ENCODE measurements at regions not wholly inside any gene's neighbourhood (a gene's known extent, or its start where the extent isn't known, plus 50 kb on each side); places are given as distances from the start of the nearest gene placed in this dataset.

DNA sequence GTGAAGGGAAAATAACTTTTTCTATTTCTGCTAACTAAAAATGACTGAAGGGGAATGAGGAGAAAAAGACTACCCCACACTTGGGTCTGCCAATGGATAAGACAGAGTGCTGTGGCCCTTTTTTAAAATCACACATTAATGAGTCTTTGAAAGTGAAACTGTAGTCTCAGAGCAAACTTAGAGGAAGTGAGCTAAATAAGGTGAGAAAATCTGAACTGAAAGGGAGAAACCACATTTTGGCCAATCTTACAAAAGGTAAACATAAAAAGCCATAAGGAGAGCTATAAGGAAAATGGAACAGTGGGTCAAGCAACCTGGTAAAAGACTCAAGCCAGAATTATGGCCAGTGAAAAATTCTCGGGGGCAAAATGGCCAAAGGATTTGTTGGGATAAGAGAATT is 755.1 kb upstream of the IGFBP7 start (continued):
- TF ChIP-seq RAD21 (conservative IDR thresholded peaks at IDR 0.05): no peak
- TF ChIP-seq MXI1 (conservative IDR thresholded peaks at IDR 0.05; ENCODE audit: poor library complexity, severe bottlenecking): no peak

DNA sequence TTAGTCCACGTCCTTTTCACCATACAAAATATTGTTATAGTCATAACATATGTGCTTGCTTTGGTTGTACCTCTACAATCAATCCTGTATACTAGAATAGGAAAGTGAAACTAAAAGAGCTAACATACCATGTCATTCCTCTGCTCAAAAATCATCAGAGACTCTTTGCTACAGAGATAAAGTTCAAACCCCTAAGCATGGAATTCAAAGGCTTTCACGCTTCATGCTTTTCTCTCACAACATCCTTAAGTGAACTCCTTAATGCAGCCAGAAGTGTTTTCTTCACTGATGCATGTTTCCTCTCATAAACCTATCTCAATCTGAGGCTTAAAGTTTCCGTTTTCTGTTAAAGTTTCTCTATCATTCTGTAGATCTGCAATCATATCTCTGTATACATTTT is 744.6 kb upstream of the IGFBP7 start:
- no peak overlapping the region for H3K4me3 ChIP-seq (ENCODE audit: low read length)
- TF ChIP-seq, protein P1, sequence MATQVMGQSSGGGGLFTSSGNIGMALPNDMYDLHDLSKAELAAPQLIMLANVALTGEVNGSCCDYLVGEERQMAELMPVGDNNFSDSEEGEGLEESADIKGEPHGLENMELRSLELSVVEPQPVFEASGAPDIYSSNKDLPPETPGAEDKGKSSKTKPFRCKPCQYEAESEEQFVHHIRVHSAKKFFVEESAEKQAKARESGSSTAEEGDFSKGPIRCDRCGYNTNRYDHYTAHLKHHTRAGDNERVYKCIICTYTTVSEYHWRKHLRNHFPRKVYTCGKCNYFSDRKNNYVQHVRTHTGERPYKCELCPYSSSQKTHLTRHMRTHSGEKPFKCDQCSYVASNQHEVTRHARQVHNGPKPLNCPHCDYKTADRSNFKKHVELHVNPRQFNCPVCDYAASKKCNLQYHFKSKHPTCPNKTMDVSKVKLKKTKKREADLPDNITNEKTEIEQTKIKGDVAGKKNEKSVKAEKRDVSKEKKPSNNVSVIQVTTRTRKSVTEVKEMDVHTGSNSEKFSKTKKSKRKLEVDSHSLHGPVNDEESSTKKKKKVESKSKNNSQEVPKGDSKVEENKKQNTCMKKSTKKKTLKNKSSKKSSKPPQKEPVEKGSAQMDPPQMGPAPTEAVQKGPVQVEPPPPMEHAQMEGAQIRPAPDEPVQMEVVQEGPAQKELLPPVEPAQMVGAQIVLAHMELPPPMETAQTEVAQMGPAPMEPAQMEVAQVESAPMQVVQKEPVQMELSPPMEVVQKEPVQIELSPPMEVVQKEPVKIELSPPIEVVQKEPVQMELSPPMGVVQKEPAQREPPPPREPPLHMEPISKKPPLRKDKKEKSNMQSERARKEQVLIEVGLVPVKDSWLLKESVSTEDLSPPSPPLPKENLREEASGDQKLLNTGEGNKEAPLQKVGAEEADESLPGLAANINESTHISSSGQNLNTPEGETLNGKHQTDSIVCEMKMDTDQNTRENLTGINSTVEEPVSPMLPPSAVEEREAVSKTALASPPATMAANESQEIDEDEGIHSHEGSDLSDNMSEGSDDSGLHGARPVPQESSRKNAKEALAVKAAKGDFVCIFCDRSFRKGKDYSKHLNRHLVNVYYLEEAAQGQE (IDR thresholded peaks at IDR 0.05; ENCODE audit: borderline replicate concordance): no peak
- no peak for TF ChIP-seq EZH2 (IDR thresholded peaks at IDR 0.05; ENCODE audit: borderline replicate concordance, insufficient read depth, low read length, poor library complexity, severe bottlenecking)
- no peak for TF ChIP-seq EP300 (conservative IDR thresholded peaks at IDR 0.05; ENCODE audit: poor library complexity, severe bottlenecking)
- no peak for TF ChIP-seq TAF1 (IDR thresholded peaks at IDR 0.05; ENCODE audit: low read depth)
- TF ChIP-seq, protein P2, sequence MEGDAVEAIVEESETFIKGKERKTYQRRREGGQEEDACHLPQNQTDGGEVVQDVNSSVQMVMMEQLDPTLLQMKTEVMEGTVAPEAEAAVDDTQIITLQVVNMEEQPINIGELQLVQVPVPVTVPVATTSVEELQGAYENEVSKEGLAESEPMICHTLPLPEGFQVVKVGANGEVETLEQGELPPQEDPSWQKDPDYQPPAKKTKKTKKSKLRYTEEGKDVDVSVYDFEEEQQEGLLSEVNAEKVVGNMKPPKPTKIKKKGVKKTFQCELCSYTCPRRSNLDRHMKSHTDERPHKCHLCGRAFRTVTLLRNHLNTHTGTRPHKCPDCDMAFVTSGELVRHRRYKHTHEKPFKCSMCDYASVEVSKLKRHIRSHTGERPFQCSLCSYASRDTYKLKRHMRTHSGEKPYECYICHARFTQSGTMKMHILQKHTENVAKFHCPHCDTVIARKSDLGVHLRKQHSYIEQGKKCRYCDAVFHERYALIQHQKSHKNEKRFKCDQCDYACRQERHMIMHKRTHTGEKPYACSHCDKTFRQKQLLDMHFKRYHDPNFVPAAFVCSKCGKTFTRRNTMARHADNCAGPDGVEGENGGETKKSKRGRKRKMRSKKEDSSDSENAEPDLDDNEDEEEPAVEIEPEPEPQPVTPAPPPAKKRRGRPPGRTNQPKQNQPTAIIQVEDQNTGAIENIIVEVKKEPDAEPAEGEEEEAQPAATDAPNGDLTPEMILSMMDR (IDR thresholded peaks at IDR 0.05; ENCODE audit: poor library complexity, severe bottlenecking): no peak
- TF ChIP-seq POLR2AphosphoS5 (IDR thresholded peaks at IDR 0.05): no peak
- no peak for TF ChIP-seq SMC3 (conservative IDR thresholded peaks at IDR 0.05; ENCODE audit: poor library complexity)
- no peak for TF ChIP-seq RAD21 (conservative IDR thresholded peaks at IDR 0.05)
- TF ChIP-seq MXI1 (conservative IDR thresholded peaks at IDR 0.05; ENCODE audit: poor library complexity, severe bottlenecking): no peak
- H3F3A ChIP-seq (ENCODE audit: insufficient read depth, low read length, poor library complexity, severe bottlenecking): no peaks in the 10 kb centered on the region
- H3K9me3 ChIP-seq (ENCODE audit: low read length): no peaks in the 10 kb centered on the region
- H3K9me2 ChIP-seq (ENCODE audit: insufficient read depth, low read length): no peaks in the 10 kb centered on the region
- H3K79me2 ChIP-seq (replicated peaks; ENCODE audit: insufficient read depth, low read length): no peaks in the 10 kb centered on the region
- no peaks in the 10 kb centered on the region for H3K36me3 ChIP-seq (ENCODE audit: insufficient read depth, low read length)
- H3K27ac ChIP-seq (ENCODE audit: low read length): no peak overlapping the region
- no peaks in the 10 kb centered on the region for H3K27me3 ChIP-seq (ENCODE audit: insufficient read depth, low read depth, low read length)
- H3K9ac ChIP-seq (ENCODE audit: low read length): no peak overlapping the region
- no peaks in the 10 kb centered on the region for H4K20me1 ChIP-seq (ENCODE audit: insufficient read depth)
- no peak overlapping the region for H3K4me2 ChIP-seq (ENCODE audit: low read length)
- H2AFZ ChIP-seq (ENCODE audit: low read depth, low read length): no peak overlapping the region

DNA sequence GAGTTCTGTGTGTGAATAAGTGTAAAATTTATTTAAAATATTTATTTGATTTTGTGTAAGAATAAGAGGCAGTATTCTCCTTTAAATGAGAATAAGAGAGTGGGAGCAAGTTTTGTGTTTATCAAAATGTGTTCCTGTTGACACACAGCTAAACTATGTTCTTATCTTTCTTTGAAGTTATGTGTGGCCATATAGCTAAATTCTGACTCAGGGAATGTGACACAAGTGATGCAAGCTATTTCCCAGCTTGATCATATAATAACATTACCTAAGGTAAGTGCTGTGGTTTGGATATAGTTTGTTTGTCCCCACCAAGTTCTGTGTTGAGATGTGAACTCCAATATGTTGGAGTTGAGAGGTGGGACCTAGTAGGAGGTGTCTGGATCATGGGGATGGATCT is 740.0 kb upstream of the IGFBP7 start:
- H3K27ac ChIP-seq (ENCODE audit: low read length): no peak overlapping the region
- H3K4me3 ChIP-seq (ENCODE audit: low read length): no peak overlapping the region
- H2AFZ ChIP-seq (ENCODE audit: low read depth, low read length): no peak overlapping the region
- no peaks in the 10 kb centered on the region for H4K20me1 ChIP-seq (ENCODE audit: insufficient read depth)
- no peaks in the 10 kb centered on the region for H3K9me2 ChIP-seq (ENCODE audit: insufficient read depth, low read length)
- H3K79me2 ChIP-seq (replicated peaks; ENCODE audit: insufficient read depth, low read length): no peaks in the 10 kb centered on the region
- H3K9ac ChIP-seq (ENCODE audit: low read length): no peak overlapping the region
- H3K9me3 ChIP-seq (ENCODE audit: low read length): no peaks in the 10 kb centered on the region
- no peaks in the 10 kb centered on the region for H3F3A ChIP-seq (ENCODE audit: insufficient read depth, low read length, poor library complexity, severe bottlenecking)
- no peaks in the 10 kb centered on the region for H3K36me3 ChIP-seq (ENCODE audit: insufficient read depth, low read length)
- TF ChIP-seq RAD21 (conservative IDR thresholded peaks at IDR 0.05) (no peak), SMC3 (conservative IDR thresholded peaks at IDR 0.05; ENCODE audit: poor library complexity) (no peak), POLR2AphosphoS5 (IDR thresholded peaks at IDR 0.05) (no peak), TAF1 (IDR thresholded peaks at IDR 0.05; ENCODE audit: low read depth) (no peak), EP300 (conservative IDR thresholded peaks at IDR 0.05; ENCODE audit: poor library complexity, severe bottlenecking) (no peak), MXI1 (conservative IDR thresholded peaks at IDR 0.05; ENCODE audit: poor library complexity, severe bottlenecking) (no peak)
- TF ChIP-seq, protein P2 (IDR thresholded peaks at IDR 0.05; ENCODE audit: poor library complexity, severe bottlenecking): no peak
- TF ChIP-seq, protein P1 (IDR thresholded peaks at IDR 0.05; ENCODE audit: borderline replicate concordance): no peak
- no peaks in the 10 kb centered on the region for H3K27me3 ChIP-seq (ENCODE audit: insufficient read depth, low read depth, low read length)
- no peak overlapping the region for H3K4me2 ChIP-seq (ENCODE audit: low read length)
